H1 (cell line): ENCODE measurements at regions not wholly inside any gene's neighbourhood (a gene's known extent, or its start where the extent isn't known, plus 50 kb on each side); places are given as distances from the start of the nearest gene placed in this dataset.

Experiments used
- ASH2L ChIP-seq: fragments of 200-600, 300-600 bp; sonication (generic); IDR thresholded peaks from one replicate; pipeline ENCODE4 v1.7.1; 2017; ENCODE audit warnings: low read length
- BACH1 ChIP-seq: IDR thresholded peaks from 2 replicates; pipeline ENCODE4 v1.6.1; 2012; ENCODE audit warnings: low read length, improper control_type of control experiment
- JUND ChIP-seq: IDR thresholded peaks from 2 replicates; pipeline ENCODE4 v1.6.1; 2011; ENCODE audit warnings: mild to moderate bottlenecking, improper control_type of control experiment, low read length
- NANOG ChIP-seq: IDR thresholded peaks from 2 replicates; pipeline ENCODE4 v1.6.1; 2011; ENCODE audit warnings: low read length, low read depth, mild to moderate bottlenecking, inconsistent platforms; ENCODE audit not compliant: insufficient read depth, poor library complexity, severe bottlenecking
- POLR2AphosphoS5 ChIP-seq: IDR thresholded peaks from 2 replicates; pipeline ENCODE4 v1.6.1; 2011; ENCODE audit warnings: low read depth, low read length
- RAD21 ChIP-seq, 2 experiments: IDR thresholded peaks in 1 of 2; conservative IDR thresholded peaks in 1 of 2; 2 replicates each; pipeline ENCODE4 v1.6.1; 2011; ENCODE audit warnings: low read depth in 2 of 2, low read length in 2 of 2, improper control_type of control experiment in 1 of 2, inconsistent platforms in 1 of 2, mild to moderate bottlenecking in 1 of 2, moderate library complexity in 1 of 2
- SP4 ChIP-seq: IDR thresholded peaks from 2 replicates; pipeline ENCODE4 v1.6.1; 2012; ENCODE audit warnings: low read length, inconsistent platforms
- SRF ChIP-seq: IDR thresholded peaks from 2 replicates; pipeline ENCODE4 v1.6.1; 2011; ENCODE audit warnings: mild to moderate bottlenecking, low read depth, low read length, moderate library complexity
- TF ChIP-seq, protein P1 (sequence below), 3 experiments: IDR thresholded peaks; 1 replicate in 2 of 3; 2 replicates in 1 of 3; pipeline versions ENCODE4 v1.5.1 to v1.6.1; 2011; ENCODE audit warnings: low read length in 3 of 3, mild to moderate bottlenecking in 3 of 3, inconsistent platforms in 2 of 3, low read depth in 1 of 3, moderate library complexity in 1 of 3; ENCODE audit not compliant: insufficient read depth in 1 of 3; ENCODE audit errors: control extremely low read depth in 1 of 3

DNA sequence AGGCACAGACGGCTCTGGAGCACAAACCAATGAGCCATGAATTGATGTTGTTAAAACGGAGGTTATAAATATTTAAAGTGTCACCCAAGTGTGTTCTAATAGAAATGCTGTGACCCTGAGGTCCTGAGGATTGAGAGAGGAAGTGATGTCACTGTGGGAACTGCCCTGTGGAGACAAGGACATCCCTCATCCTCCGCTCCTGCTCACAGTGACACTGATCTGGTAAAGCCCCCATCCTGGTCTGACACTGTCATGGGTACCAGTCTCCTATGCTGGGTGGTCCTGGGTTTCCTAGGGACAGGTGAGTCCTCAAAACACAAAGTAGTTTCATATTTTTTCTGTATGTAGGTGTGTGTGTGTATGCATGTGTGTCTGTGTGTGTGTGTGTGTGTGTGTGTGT, 237.9 kb upstream of the PRSS1 start:
- TF ChIP-seq SRF (no peak), RAD21 (IDR thresholded peaks at IDR 0.05 in 1 of 2, conservative IDR thresholded peaks at IDR 0.05 in 1 of 2; ENCODE audit: low read depth in 2 of 2, low read length in 2 of 2) (no peak), NANOG (no peak), SP4 (no peak), POLR2AphosphoS5 (no peak), BACH1 (no peak), JUND (no peak), ASH2L (no peak)
- TF ChIP-seq, protein P1, sequence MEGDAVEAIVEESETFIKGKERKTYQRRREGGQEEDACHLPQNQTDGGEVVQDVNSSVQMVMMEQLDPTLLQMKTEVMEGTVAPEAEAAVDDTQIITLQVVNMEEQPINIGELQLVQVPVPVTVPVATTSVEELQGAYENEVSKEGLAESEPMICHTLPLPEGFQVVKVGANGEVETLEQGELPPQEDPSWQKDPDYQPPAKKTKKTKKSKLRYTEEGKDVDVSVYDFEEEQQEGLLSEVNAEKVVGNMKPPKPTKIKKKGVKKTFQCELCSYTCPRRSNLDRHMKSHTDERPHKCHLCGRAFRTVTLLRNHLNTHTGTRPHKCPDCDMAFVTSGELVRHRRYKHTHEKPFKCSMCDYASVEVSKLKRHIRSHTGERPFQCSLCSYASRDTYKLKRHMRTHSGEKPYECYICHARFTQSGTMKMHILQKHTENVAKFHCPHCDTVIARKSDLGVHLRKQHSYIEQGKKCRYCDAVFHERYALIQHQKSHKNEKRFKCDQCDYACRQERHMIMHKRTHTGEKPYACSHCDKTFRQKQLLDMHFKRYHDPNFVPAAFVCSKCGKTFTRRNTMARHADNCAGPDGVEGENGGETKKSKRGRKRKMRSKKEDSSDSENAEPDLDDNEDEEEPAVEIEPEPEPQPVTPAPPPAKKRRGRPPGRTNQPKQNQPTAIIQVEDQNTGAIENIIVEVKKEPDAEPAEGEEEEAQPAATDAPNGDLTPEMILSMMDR (IDR thresholded peaks at IDR 0.05; ENCODE audit: control extremely low read depth in 1 of 3, insufficient read depth in 1 of 3, low read depth in 1 of 3, low read length in 3 of 3), result no peak
